Activated B cell treated with CpG ODN at 0.5 μM for 24 hours (primary cell): ENCODE measurements at regions not wholly inside any gene's neighbourhood (a gene's known extent, or its start where the extent isn't known, plus 50 kb on each side); places are given as distances from the start of the nearest gene placed in this dataset.

ENCODE experiments used
- ATAC-seq: fragments of 200-7000 bp; cut with Tn5 transposase; one replicate; pipeline ENCODE4 v1.10.0; 2021; ENCODE audit warnings: low read depth, mild to moderate bottlenecking, moderate library complexity
- CTCF ChIA-PET: fragments of 350-600 bp; sonication (Branson Sonifier 250); formaldehyde crosslinking; loops from one replicate; lab custom pipeline; 2021; ENCODE audit warnings: antibody characterized with exemption; lab: Charles Lee
- POLR2A ChIA-PET: fragments of 350-600 bp; sonication (Branson Sonifier 250); formaldehyde crosslinking; loops from one replicate; lab custom pipeline; 2021; ENCODE audit warnings: antibody characterized with exemption; lab: Charles Lee
- DNase-seq: peaks from one replicate; pipeline ENCODE4 v3.0.0; 2022
- H3K27ac Mint-ChIP-seq: one replicate; pipeline ENCODE4 v1.8.0; 2020; ENCODE audit warnings: mixed read lengths
- H3K27me3 Mint-ChIP-seq: one replicate; pipeline ENCODE4 v1.8.0; 2021; ENCODE audit warnings: mixed read lengths
- H3K36me3 Mint-ChIP-seq: one replicate; pipeline ENCODE4 v1.8.0; 2021; ENCODE audit warnings: low read depth, mixed read lengths
- H3K4me1 Mint-ChIP-seq: one replicate; pipeline ENCODE4 v1.8.0; 2021; ENCODE audit warnings: mixed read lengths
- H3K4me3 Mint-ChIP-seq: one replicate; pipeline ENCODE4 v1.8.0; 2020; ENCODE audit warnings: mild to moderate bottlenecking, mixed read lengths
- H3K9me3 Mint-ChIP-seq: one replicate; pipeline ENCODE4 v1.8.0; 2020; ENCODE audit warnings: mixed read lengths
- intact Hi-C: fragments of 100-400 bp; cut with micrococcal nuclease; formaldehyde crosslinking; loops from one replicate; pipeline ENCODE4 v1.15.1; 2024
- TF ChIP-seq, protein P1 (sequence below): fragments of 200-600 bp; IDR thresholded peaks from one replicate; pipeline ENCODE4 v1.8.0; 2022; ENCODE audit warnings: antibody characterized with exemption, mild to moderate bottlenecking

DNA sequence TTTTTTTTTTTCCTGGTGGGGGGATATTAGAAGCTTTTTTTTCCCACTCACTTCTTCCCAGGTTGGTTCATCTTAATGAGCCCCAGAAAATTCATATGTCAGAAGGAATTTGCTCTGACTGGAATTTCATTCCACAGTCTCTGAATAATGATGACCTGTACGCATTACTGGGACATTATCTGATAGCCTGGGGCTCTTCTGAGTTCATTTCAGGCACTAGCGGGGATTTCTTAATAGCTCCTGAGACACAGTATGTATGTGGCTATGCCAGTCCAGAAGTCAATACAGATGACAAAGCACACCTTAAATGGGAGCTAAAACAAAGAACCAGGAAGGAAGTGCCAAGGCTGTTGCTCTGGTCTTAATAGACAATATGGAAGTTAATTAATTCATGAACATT is 295.2 kb upstream of the IGFBP7 start:
- H3K4me3 Mint-ChIP-seq, result no peak overlapping the region
- H3K27ac Mint-ChIP-seq, result no peak overlapping the region
- POLR2A ChIA-PET, result no interaction called here
- CTCF ChIA-PET, result no interaction called here
- H3K36me3 Mint-ChIP-seq, result no peaks in the 10 kb centered on the region
- intact Hi-C loops, result no loop called here
- H3K27me3 Mint-ChIP-seq, result no peaks in the 10 kb centered on the region
- no peaks in the 10 kb centered on the region for H3K9me3 Mint-ChIP-seq
- ATAC-seq (no peak), DNase-seq (no peak)
- H3K4me1 Mint-ChIP-seq, result no peaks in the 10 kb centered on the region
- TF ChIP-seq, protein P1, sequence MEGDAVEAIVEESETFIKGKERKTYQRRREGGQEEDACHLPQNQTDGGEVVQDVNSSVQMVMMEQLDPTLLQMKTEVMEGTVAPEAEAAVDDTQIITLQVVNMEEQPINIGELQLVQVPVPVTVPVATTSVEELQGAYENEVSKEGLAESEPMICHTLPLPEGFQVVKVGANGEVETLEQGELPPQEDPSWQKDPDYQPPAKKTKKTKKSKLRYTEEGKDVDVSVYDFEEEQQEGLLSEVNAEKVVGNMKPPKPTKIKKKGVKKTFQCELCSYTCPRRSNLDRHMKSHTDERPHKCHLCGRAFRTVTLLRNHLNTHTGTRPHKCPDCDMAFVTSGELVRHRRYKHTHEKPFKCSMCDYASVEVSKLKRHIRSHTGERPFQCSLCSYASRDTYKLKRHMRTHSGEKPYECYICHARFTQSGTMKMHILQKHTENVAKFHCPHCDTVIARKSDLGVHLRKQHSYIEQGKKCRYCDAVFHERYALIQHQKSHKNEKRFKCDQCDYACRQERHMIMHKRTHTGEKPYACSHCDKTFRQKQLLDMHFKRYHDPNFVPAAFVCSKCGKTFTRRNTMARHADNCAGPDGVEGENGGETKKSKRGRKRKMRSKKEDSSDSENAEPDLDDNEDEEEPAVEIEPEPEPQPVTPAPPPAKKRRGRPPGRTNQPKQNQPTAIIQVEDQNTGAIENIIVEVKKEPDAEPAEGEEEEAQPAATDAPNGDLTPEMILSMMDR, result no peak

DNA sequence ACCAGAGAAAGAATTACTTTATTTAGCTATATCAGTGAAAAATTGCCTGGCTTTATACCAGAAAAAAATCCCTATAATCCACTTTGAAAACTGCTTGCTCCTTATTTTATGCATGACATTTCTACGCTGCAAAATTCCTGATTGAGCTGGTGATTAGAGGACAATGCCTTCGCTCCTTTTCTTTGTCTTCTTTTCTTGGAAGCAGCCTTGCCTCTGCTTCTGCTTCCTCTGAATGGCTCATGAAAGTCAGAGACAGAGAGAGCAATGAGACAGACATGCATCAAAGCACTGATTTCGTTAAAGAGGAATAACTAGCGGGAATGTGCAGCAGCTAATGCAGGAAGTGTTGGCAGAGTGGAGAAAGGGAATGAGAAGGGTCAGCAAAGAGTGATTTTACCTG is 294.3 kb upstream of the IGFBP7 start:
- Mint-ChIP-seq H3K36me3 (no peaks in the 10 kb centered on the region), H3K4me3 (no peak overlapping the region), H3K27me3 (no peaks in the 10 kb centered on the region), H3K27ac (no peak overlapping the region), H3K4me1 (no peaks in the 10 kb centered on the region), H3K9me3 (no peaks in the 10 kb centered on the region)
- TF ChIP-seq, protein P1, result no peak
- POLR2A ChIA-PET, result no interaction called here
- intact Hi-C loops, result no loop called here
- CTCF ChIA-PET, result no interaction called here
- ATAC-seq (no peak), DNase-seq (no peak)

DNA sequence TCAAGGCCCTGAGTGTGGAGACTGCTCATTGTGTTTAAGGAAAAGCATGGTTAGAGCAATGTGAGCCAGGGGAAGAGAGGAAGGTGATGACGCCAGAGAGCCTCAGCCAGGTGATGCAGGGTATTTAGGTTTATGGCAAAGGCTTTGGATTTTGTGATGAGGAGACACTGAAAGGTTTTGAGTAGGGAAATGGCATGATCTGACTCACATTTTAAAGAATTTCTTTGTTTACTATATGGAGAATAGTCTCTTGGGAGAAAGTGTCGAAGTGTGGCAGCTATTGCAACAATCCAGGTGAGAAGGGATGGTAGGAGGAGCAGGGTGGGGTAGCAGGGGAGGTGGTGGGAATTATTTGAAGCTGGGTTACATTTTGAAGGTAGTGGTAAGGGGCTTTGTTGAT is 293.4 kb upstream of the IGFBP7 start:
- ATAC-seq (no peak), DNase-seq (no peak)
- ChIA-PET CTCF (no interaction called here), POLR2A (no interaction called here)
- no peak overlapping the region for H3K4me3 Mint-ChIP-seq
- no peaks in the 10 kb centered on the region for H3K27me3 Mint-ChIP-seq
- intact Hi-C loops, result no loop called here
- TF ChIP-seq, protein P1, result no peak
- no peaks in the 10 kb centered on the region for H3K36me3 Mint-ChIP-seq
- H3K4me1 Mint-ChIP-seq, result no peaks in the 10 kb centered on the region
- H3K9me3 Mint-ChIP-seq, result no peaks in the 10 kb centered on the region
- no peak overlapping the region for H3K27ac Mint-ChIP-seq

DNA sequence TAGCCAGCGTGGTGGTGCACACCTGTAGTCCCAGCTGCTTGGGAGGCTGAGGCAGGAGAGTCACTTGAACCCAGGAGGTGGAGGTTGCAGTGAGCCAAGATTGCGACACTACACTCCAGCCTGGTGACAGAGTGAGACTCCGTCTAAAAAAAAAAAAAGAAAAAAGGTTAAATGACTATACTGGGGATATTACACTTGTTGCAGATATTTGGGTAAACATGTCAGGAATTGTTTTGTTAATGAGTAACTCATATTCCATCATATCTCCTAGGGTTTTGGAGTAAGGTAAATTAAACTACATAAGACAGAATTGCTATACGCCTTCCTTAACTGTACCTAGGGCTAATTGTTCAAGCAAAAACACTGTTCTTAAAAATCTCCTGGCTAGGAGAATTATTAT is 291.4 kb upstream of the IGFBP7 start:
- Mint-ChIP-seq H3K4me1 (no peaks in the 10 kb centered on the region), H3K36me3 (no peaks in the 10 kb centered on the region), H3K4me3 (no peak overlapping the region), H3K27me3 (no peaks in the 10 kb centered on the region), H3K9me3 (no peaks in the 10 kb centered on the region), H3K27ac (no peak overlapping the region)
- TF ChIP-seq, protein P1, result no peak
- DNase-seq (no peak), ATAC-seq (no peak)
- CTCF ChIA-PET, result no interaction called here
- POLR2A ChIA-PET, result no interaction called here
- intact Hi-C loops, result no loop called here

DNA sequence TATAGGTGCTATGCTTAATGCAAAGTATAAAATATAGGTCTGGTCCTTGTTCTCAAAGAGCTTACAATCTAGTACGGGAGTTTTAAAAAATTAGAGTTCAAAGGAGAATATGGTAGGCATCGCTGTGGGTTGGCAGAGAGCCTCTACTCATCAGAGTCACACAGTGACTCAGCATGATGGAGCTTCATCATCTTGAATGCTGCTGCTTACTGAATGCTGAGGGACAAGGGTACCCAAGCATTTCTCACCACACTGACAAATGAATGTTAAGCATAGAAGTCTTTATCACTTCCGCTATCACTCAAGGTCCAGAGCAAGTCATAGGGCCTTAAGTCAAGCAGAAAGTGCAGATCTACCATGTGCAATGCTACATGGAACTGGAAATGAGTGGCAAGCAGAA is 268.6 kb upstream of the IGFBP7 start:
- DNase-seq (no peak), ATAC-seq (no peak)
- H3K4me1 Mint-ChIP-seq, result no peaks in the 10 kb centered on the region
- TF ChIP-seq, protein P1, result no peak
- H3K9me3 Mint-ChIP-seq, result peaks cover 6% of the 10 kb centered on the region
- POLR2A ChIA-PET, result no interaction called here
- no peaks in the 10 kb centered on the region for H3K27me3 Mint-ChIP-seq
- intact Hi-C loops, result no loop called here
- H3K27ac Mint-ChIP-seq, result no peak overlapping the region
- H3K36me3 Mint-ChIP-seq, result no peaks in the 10 kb centered on the region
- no peak overlapping the region for H3K4me3 Mint-ChIP-seq
- CTCF ChIA-PET, result no interaction called here
